HG03045 (cell line): ENCODE measurements at regions not wholly inside any gene's neighbourhood (a gene's known extent, or its start where the extent isn't known, plus 50 kb on each side); places are given as distances from the start of the nearest gene placed in this dataset.
"Not testable (repeated sequence)": the region's sequence is repeated elsewhere in the genome, so short reads cannot be mapped to it uniquely, and the experiment has no call there.

ENCODE experiments used
- ATAC-seq: cut with Tn5 transposase; IDR thresholded peaks from one replicate; pipeline ENCODE4 v1.9.1; 2021; ENCODE audit warnings: mild to moderate bottlenecking, moderate library complexity; ENCODE audit not compliant: unreplicated experiment

GRCh38 chr2:89756616-89757015 is 1065.1 kb downstream of the RPIA start:
- not testable (repeated sequence) for ATAC-seq

- not testable (repeated sequence) for ATAC-seq
Observed at GRCh38 chr2:89758332-89759026, 1067.0 kb downstream of the RPIA start.

- not testable (repeated sequence) for ATAC-seq
Observed at GRCh38 chr2:89760762-89761161, 1069.3 kb downstream of the RPIA start.

GRCh38 chr2:89761171-89761570 is 1069.7 kb downstream of the RPIA start:
- ATAC-seq = not testable (repeated sequence)

- not testable (repeated sequence) for ATAC-seq
Observed at GRCh38 chr2:89761863-89762262, 1070.4 kb downstream of the RPIA start.

- ATAC-seq = not testable (repeated sequence)
Observed at GRCh38 chr2:89762461-89763253, 1071.2 kb downstream of the RPIA start.

- no peak for ATAC-seq
Observed at GRCh38 chr2:89763254-89763580, 1071.7 kb downstream of the RPIA start.

- ATAC-seq = no peak
Observed at GRCh38 chr2:89763581-89764485, 1072.4 kb downstream of the RPIA start.

GRCh38 chr2:89764571-89765360 is 1073.3 kb downstream of the RPIA start:
- not testable (repeated sequence) for ATAC-seq

- ATAC-seq = not testable (repeated sequence)
Observed at GRCh38 chr2:89765361-89765718, 1073.9 kb downstream of the RPIA start.

- ATAC-seq = not testable (repeated sequence)
Observed at GRCh38 chr2:89766141-89766990, 1074.9 kb downstream of the RPIA start.

- not testable (repeated sequence) for ATAC-seq
Observed at GRCh38 chr2:89767058-89767457, 1075.6 kb downstream of the RPIA start.

GRCh38 chr2:89767572-89768435 is 1076.3 kb downstream of the RPIA start:
- no peak for ATAC-seq

GRCh38 chr2:89775885-89776284 is 1084.4 kb downstream of the RPIA start:
- no peak for ATAC-seq

GRCh38 chr2:89780318-89780717 is 1088.8 kb downstream of the RPIA start:
- ATAC-seq = no peak

- no peak for ATAC-seq
Observed at GRCh38 chr2:89781962-89782361, 1090.5 kb downstream of the RPIA start.

GRCh38 chr2:89784960-89785359 is 1093.5 kb downstream of the RPIA start:
- ATAC-seq = no peak

- not testable (repeated sequence) for ATAC-seq
Observed at GRCh38 chr2:89785528-89785927, 1094.1 kb downstream of the RPIA start.

- ATAC-seq = not testable (repeated sequence)
Observed at GRCh38 chr2:89786642-89787041, 1095.2 kb downstream of the RPIA start.
